NCI-H2107 treated with DMSO at 0.1 percent for 48 hours (cell line): ENCODE measurements at regions not wholly inside any gene's neighbourhood (a gene's known extent, or its start where the extent isn't known, plus 50 kb on each side); places are given as distances from the start of the nearest gene placed in this dataset.
"Not testable (repeated sequence)": the region's sequence is repeated elsewhere in the genome, so short reads cannot be mapped to it uniquely, and the experiment has no call there.

Source experiments
- DNase-seq: peaks from one replicate; lab custom pipeline; 2025; ENCODE audit not compliant: unreplicated experiment; lab: John Stamatoyannopoulos, UW

GRCh38 chr5:152688561-152689249 is 283.6 kb upstream of the NMUR2 start:
- DNase-seq: no peak

GRCh38 chr5:152689250-152689711 is 284.2 kb upstream of the NMUR2 start:
- DNase-seq: no peak

GRCh38 chr5:152694231-152694630 is 289.2 kb upstream of the NMUR2 start:
- DNase-seq: no peak

- no peak for DNase-seq
Measured at GRCh38 chr5:152701305-152701949, 296.3 kb upstream of the NMUR2 start.

- no peak for DNase-seq
Measured at GRCh38 chr5:152704286-152704685, 299.2 kb upstream of the NMUR2 start.

- no peak for DNase-seq
Measured at GRCh38 chr5:152711801-152712388, 306.8 kb upstream of the NMUR2 start.

- DNase-seq: no peak
Measured at GRCh38 chr5:152717393-152717792, 312.3 kb upstream of the NMUR2 start.

- no peak for DNase-seq
Measured at GRCh38 chr5:152723482-152723881, 318.4 kb upstream of the NMUR2 start.

GRCh38 chr5:152730176-152730575 is 325.1 kb upstream of the NMUR2 start:
- no peak for DNase-seq

GRCh38 chr5:152736906-152737305 is 331.8 kb upstream of the NMUR2 start:
- DNase-seq: no peak

- DNase-seq: no peak
Measured at GRCh38 chr5:152739916-152740315, 334.8 kb upstream of the NMUR2 start.

GRCh38 chr5:152741126-152741525 is 336.0 kb upstream of the NMUR2 start:
- not testable (repeated sequence) for DNase-seq

GRCh38 chr5:152787709-152788217 is 382.7 kb upstream of the NMUR2 start:
- DNase-seq: not testable (repeated sequence)

- no peak for DNase-seq
Measured at GRCh38 chr5:152801886-152802285, 396.8 kb upstream of the NMUR2 start.

- DNase-seq: no peak
Measured at GRCh38 chr5:152804179-152804578, 399.1 kb upstream of the NMUR2 start.

- DNase-seq: no peak
Measured at GRCh38 chr5:152811988-152812387, 406.9 kb upstream of the NMUR2 start.

GRCh38 chr5:152813526-152813925 is 408.4 kb upstream of the NMUR2 start:
- no peak for DNase-seq

- DNase-seq: no peak
Measured at GRCh38 chr5:152819891-152820290, 414.8 kb upstream of the NMUR2 start.

- no peak for DNase-seq
Measured at GRCh38 chr5:152824316-152824715, 419.2 kb upstream of the NMUR2 start.

- DNase-seq: no peak
Measured at GRCh38 chr5:152838241-152838786, 433.2 kb upstream of the NMUR2 start.

- DNase-seq: no peak
Measured at GRCh38 chr5:152844713-152845112, 439.6 kb upstream of the NMUR2 start.

GRCh38 chr5:152853361-152853760 is 448.3 kb upstream of the NMUR2 start:
- no peak for DNase-seq
